SU-DHL-6 (cell line): ENCODE measurements at regions not wholly inside any gene's neighbourhood (a gene's known extent, or its start where the extent isn't known, plus 50 kb on each side); places are given as distances from the start of the nearest gene placed in this dataset.

Experiments used
- H2AFZ ChIP-seq: fragments of 200-600 bp; sonication (generic); 2 replicates; pipeline ENCODE4 v1.6.1; 2014; ENCODE audit warnings: low read depth, mild to moderate bottlenecking, moderate library complexity, mixed read lengths, antibody characterized with exemption, low read length; ENCODE audit not compliant: severe bottlenecking
- H3F3A ChIP-seq: fragments of 200-600 bp; shearing (Covaris generic); 2 replicates; pipeline ENCODE4 v1.6.0; 2016; ENCODE audit warnings: antibody characterized with exemption, mild to moderate bottlenecking; ENCODE audit not compliant: insufficient read depth
- H3K27ac ChIP-seq: fragments of 200-600 bp; sonication (generic); 2 replicates; pipeline ENCODE4 v1.5.1; 2016; ENCODE audit warnings: low read depth, mild to moderate bottlenecking, low read length, moderate library complexity, mixed read lengths
- H3K27me3 ChIP-seq: fragments of 200-600 bp; sonication (generic), shearing (Covaris generic); 2 replicates; pipeline ENCODE4 v1.6.0; 2014; ENCODE audit warnings: mild to moderate bottlenecking, low read length
- H3K36me3 ChIP-seq: fragments of 200-600 bp; sonication (generic); 2 replicates; pipeline ENCODE4 v1.6.1; 2014; ENCODE audit warnings: mild to moderate bottlenecking, low read length, mixed read lengths
- H3K4me2 ChIP-seq: fragments of 300-600, 200-600 bp; shearing (Covaris generic), sonication (generic); 2 replicates; pipeline ENCODE4 v1.6.0; 2014; ENCODE audit warnings: low read length, low read depth, mild to moderate bottlenecking; ENCODE audit not compliant: poor library complexity, severe bottlenecking
- H3K4me3 ChIP-seq: fragments of 200-600 bp; sonication (generic); 2 replicates; pipeline ENCODE4 v1.5.1; 2014; ENCODE audit warnings: antibody characterized with exemption, low read length, mild to moderate bottlenecking, mixed read lengths; ENCODE audit not compliant: insufficient read depth, poor library complexity, severe bottlenecking
- H3K79me2 ChIP-seq: fragments of 200-600 bp; sonication (generic); 2 replicates; pipeline ENCODE4 v1.6.1; 2014; ENCODE audit warnings: mild to moderate bottlenecking, low read length, moderate library complexity; ENCODE audit not compliant: insufficient read depth
- H3K9ac ChIP-seq: fragments of 200-600 bp; sonication (generic); 2 replicates; pipeline ENCODE4 v1.7.0; 2014; ENCODE audit warnings: mild to moderate bottlenecking, low read length
- H3K9me2 ChIP-seq: fragments of 200-600 bp; sonication (generic); replicated peaks from 2 replicates; pipeline ENCODE4 v1.6.1; 2014; ENCODE audit warnings: low read length; ENCODE audit not compliant: insufficient read depth
- H3K9me3 ChIP-seq: fragments of 200-600 bp; sonication (generic); 2 replicates; pipeline ENCODE4 v1.6.1; 2014; ENCODE audit warnings: low read length, mixed read lengths; ENCODE audit not compliant: insufficient read depth
- H4K20me1 ChIP-seq: fragments of 200-600 bp; sonication (generic); 2 replicates; pipeline ENCODE4 v1.6.1; 2014; ENCODE audit warnings: low read depth, mild to moderate bottlenecking, antibody characterized with exemption, low read length, moderate library complexity, mixed read lengths
- EZH2phosphoT487 ChIP-seq: fragments of 200-600 bp; sonication (generic), shearing (Covaris generic); conservative IDR thresholded peaks from 2 replicates; pipeline ENCODE4 v1.6.1; 2018; ENCODE audit warnings: mild to moderate bottlenecking, antibody characterized with exemption, low read length, moderate library complexity, mixed read lengths
- TF ChIP-seq, protein P1 (sequence below): fragments of 200-600 bp; sonication (generic); IDR thresholded peaks from one replicate; pipeline ENCODE4 v1.5.1; 2017; ENCODE audit warnings: antibody characterized with exemption, mild to moderate bottlenecking, low read length, moderate library complexity; ENCODE audit not compliant: insufficient read depth, poor library complexity, severe bottlenecking

- Histone ChIP-seq H2AFZ (no peak overlapping the region), H3K9ac (no peak overlapping the region), H3K27me3 (no peaks in the 10 kb centered on the region), H3K4me2 (no peak overlapping the region), H3K4me3 (no peak overlapping the region), H3K36me3 (no peaks in the 10 kb centered on the region), H3K9me3 (no peaks in the 10 kb centered on the region), H3K79me2 (no peaks in the 10 kb centered on the region), H3K9me2 (no peaks in the 10 kb centered on the region), H3F3A (no peaks in the 10 kb centered on the region), H3K27ac (no peak overlapping the region), H4K20me1 (no peaks in the 10 kb centered on the region)
- TF ChIP-seq, protein P1, sequence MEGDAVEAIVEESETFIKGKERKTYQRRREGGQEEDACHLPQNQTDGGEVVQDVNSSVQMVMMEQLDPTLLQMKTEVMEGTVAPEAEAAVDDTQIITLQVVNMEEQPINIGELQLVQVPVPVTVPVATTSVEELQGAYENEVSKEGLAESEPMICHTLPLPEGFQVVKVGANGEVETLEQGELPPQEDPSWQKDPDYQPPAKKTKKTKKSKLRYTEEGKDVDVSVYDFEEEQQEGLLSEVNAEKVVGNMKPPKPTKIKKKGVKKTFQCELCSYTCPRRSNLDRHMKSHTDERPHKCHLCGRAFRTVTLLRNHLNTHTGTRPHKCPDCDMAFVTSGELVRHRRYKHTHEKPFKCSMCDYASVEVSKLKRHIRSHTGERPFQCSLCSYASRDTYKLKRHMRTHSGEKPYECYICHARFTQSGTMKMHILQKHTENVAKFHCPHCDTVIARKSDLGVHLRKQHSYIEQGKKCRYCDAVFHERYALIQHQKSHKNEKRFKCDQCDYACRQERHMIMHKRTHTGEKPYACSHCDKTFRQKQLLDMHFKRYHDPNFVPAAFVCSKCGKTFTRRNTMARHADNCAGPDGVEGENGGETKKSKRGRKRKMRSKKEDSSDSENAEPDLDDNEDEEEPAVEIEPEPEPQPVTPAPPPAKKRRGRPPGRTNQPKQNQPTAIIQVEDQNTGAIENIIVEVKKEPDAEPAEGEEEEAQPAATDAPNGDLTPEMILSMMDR: no peak
- no peak for TF ChIP-seq EZH2phosphoT487
Measured at GRCh38 chr1:196060539-196060938, 547.7 kb downstream of the KCNT2 start.

- H3K27ac ChIP-seq: no peak overlapping the region
- H3K9me2 ChIP-seq: no peaks in the 10 kb centered on the region
- H3K4me2 ChIP-seq: no peak overlapping the region
- no peaks in the 10 kb centered on the region for H3K9me3 ChIP-seq
- H3K9ac ChIP-seq: no peak overlapping the region
- no peaks in the 10 kb centered on the region for H3K27me3 ChIP-seq
- no peaks in the 10 kb centered on the region for H3F3A ChIP-seq
- H3K79me2 ChIP-seq: no peaks in the 10 kb centered on the region
- no peak overlapping the region for H3K4me3 ChIP-seq
- no peak overlapping the region for H2AFZ ChIP-seq
- H3K36me3 ChIP-seq: no peaks in the 10 kb centered on the region
- no peaks in the 10 kb centered on the region for H4K20me1 ChIP-seq
- TF ChIP-seq EZH2phosphoT487: no peak
- TF ChIP-seq, protein P1: no peak
Measured at GRCh38 chr1:196059210-196059609, 549.0 kb downstream of the KCNT2 start.

- no peaks in the 10 kb centered on the region for H4K20me1 ChIP-seq
- H3K27ac ChIP-seq: no peak overlapping the region
- H3K36me3 ChIP-seq: no peaks in the 10 kb centered on the region
Measured at GRCh38 chr1:196056966-196057365, 551.3 kb downstream of the KCNT2 start.

More at GRCh38 chr1:196056966-196057365, 551.3 kb downstream of the KCNT2 start:
- Histone ChIP-seq H3K4me3 (no peak overlapping the region), H3K79me2 (no peaks in the 10 kb centered on the region), H3K9ac (no peak overlapping the region), H3K9me3 (no peaks in the 10 kb centered on the region), H3K27me3 (no peaks in the 10 kb centered on the region), H3F3A (no peaks in the 10 kb centered on the region), H2AFZ (no peak overlapping the region), H3K9me2 (no peaks in the 10 kb centered on the region), H3K4me2 (no peak overlapping the region)
- TF ChIP-seq EZH2phosphoT487: no peak
- TF ChIP-seq, protein P1: no peak
